Esophagus muscularis mucosa (tissue), 3 donors: ENCODE measurements at regions not wholly inside any gene's neighbourhood (a gene's known extent, or its start where the extent isn't known, plus 50 kb on each side); places are given as distances from the start of the nearest gene placed in this dataset.

Experiments used
- CTCF ChIP-seq, 3 experiments: fragments of 200-600 bp in 2 of 3; fragments of 450-650 bp in 1 of 3; sonication (generic) in 2 of 3; IDR thresholded peaks; one replicate each; pipeline ENCODE4 v1.5.1; 2017 to 2019; ENCODE audit warnings: antibody characterized with exemption in 3 of 3, mild to moderate bottlenecking in 2 of 3, moderate library complexity in 1 of 3
- POLR2A ChIP-seq: fragments of 450-650 bp; IDR thresholded peaks from one replicate; pipeline ENCODE4 v1.6.1; 2017; ENCODE audit warnings: antibody characterized with exemption, moderate library complexity, mild to moderate bottlenecking, low read depth

GRCh38 chr18:2400701-2401196 lies 170.6 kb downstream of the METTL4 start:
- TF ChIP-seq POLR2A, result no peak
- no peak for TF ChIP-seq CTCF (IDR thresholded peaks at IDR 0.05)
